ENCODE measurements at regions not wholly inside any gene's neighbourhood (a gene's known extent, or its start where the extent isn't known, plus 50 kb on each side); places are given as distances from the start of the nearest gene placed in this dataset.

DNA sequence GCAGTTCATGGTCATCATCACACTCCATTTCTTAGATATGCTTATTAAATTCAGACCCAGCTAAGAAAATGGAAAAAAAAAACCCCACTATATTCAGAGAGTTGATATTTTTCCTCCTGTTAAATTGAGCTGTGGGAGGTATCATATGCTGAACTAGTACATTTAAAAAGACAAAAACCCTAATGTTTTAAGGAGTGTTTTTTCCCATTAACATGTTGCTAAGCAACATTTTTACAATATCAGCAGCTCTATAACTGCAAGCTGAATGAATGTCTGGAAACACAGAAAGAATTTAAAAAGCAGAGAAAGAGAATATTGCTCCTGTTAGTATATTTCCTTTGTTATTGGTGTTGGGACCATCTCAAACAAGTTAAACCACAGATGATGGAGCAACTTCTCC, 265.8 kb upstream of the GRIA1 start:
- TF ChIP-seq, protein P1, sequence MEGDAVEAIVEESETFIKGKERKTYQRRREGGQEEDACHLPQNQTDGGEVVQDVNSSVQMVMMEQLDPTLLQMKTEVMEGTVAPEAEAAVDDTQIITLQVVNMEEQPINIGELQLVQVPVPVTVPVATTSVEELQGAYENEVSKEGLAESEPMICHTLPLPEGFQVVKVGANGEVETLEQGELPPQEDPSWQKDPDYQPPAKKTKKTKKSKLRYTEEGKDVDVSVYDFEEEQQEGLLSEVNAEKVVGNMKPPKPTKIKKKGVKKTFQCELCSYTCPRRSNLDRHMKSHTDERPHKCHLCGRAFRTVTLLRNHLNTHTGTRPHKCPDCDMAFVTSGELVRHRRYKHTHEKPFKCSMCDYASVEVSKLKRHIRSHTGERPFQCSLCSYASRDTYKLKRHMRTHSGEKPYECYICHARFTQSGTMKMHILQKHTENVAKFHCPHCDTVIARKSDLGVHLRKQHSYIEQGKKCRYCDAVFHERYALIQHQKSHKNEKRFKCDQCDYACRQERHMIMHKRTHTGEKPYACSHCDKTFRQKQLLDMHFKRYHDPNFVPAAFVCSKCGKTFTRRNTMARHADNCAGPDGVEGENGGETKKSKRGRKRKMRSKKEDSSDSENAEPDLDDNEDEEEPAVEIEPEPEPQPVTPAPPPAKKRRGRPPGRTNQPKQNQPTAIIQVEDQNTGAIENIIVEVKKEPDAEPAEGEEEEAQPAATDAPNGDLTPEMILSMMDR (conservative IDR thresholded peaks at IDR 0.05; ENCODE audit: low read depth, low read length): no peak
- no peak overlapping the region for H3K4me3 ChIP-seq (ENCODE audit: low read length)
- DNase-seq (ENCODE audit: low read depth): no peak

DNA sequence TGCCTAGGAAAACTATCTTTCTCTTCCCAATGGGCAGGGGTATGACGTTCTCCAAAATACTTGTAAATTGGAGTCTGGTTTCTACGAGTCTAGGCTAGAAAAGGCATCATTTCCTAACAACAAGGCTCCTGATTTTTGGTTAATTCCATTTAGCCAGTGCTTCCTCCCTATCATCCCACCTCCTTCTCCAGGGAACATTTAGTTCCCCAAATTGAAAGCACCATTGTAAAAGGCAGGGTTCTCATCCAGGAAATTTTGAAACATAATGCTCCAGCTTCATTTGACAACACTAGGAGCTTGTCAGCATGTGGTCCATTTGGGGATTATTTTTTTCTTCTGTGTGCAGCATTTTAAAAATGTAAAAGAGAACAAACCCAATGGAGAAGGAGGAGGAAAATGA, 256.5 kb upstream of the GRIA1 start:
- DNase-seq (ENCODE audit: low read depth): no peak
- TF ChIP-seq, protein P1 (conservative IDR thresholded peaks at IDR 0.05; ENCODE audit: low read depth, low read length): no peak
- H3K4me3 ChIP-seq (ENCODE audit: low read length): no peak overlapping the region

DNA sequence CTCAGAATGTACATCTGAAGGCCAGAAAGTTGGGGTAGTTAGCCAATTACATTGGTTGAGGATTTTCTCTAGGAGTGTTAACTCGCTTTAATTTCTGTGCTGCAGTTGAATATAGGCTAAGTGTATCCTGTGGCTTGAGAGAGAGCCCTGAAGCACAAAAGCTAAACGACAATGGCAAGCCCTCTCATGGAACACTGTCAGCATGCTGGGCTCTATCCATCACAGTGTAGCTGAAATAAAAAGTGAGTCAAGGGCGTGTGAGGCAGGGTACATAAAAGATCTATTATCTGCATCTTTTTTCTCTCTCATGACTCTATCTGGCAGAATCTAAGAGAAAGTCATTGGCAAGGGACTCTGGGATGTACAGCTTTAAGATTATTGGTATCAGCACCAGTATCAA, 254.2 kb upstream of the GRIA1 start:
- no peak overlapping the region for H3K4me3 ChIP-seq (ENCODE audit: low read length)
- no peak for DNase-seq (ENCODE audit: low read depth)
- TF ChIP-seq, protein P1 (conservative IDR thresholded peaks at IDR 0.05; ENCODE audit: low read depth, low read length): no peak

DNA sequence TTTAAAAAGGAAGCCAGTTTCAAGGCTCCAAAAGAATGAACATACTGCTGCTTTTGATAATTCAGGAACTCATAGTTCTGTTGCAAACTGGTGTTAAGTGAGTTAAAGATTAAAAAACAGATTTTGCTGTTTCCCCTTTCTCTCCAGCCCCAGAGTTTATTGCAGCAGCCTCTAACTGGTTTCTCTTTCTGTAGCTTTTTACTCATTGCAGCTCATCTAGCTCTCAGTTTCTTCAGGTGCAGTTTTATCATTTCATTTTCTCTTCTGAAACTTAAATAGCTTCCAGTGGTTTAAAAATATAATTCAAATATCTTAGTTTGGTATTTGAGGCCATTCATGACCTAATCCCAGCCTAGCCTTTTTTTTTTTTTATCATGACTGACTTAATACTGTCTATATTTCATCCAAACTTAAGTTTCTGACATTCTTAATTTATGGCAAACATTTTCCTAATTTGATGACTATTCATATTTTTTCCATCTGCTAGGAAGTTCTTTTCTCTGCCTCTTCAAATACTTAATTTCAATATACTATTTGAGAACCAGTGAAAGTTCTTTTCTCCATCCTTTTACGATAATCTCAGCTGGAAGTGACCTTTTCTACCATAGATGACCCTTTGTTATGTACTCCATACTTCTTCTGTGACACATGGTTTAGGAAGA, 252.7 kb upstream of the GRIA1 start:
- TF ChIP-seq, protein P1 (conservative IDR thresholded peaks at IDR 0.05; ENCODE audit: low read depth, low read length): no peak
- no peak for DNase-seq (ENCODE audit: low read depth)
- H3K4me3 ChIP-seq (ENCODE audit: low read length): no peak overlapping the region

DNA sequence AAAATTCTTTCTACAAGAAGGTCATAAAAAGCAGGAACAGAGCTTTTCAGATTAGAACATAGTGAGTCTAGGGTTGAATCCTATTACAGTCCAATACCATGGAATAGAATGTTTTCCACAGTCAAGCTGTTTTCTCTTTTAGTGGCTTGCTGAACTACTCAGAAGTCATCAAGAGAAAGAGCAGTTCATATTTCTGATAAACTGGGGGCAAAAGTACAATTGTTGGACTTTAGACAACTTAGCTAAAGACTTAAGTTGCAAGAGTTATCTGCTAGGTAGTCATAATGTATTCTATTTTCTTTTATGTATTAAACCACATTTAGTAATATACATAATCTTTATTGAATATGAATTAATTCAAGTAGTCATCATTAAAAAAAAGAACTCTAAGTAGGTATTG, 233.1 kb upstream of the GRIA1 start:
- no peak for DNase-seq (ENCODE audit: low read depth)
- no peak overlapping the region for H3K4me3 ChIP-seq (ENCODE audit: low read length)
- TF ChIP-seq, protein P1 (conservative IDR thresholded peaks at IDR 0.05; ENCODE audit: low read depth, low read length): no peak

DNA sequence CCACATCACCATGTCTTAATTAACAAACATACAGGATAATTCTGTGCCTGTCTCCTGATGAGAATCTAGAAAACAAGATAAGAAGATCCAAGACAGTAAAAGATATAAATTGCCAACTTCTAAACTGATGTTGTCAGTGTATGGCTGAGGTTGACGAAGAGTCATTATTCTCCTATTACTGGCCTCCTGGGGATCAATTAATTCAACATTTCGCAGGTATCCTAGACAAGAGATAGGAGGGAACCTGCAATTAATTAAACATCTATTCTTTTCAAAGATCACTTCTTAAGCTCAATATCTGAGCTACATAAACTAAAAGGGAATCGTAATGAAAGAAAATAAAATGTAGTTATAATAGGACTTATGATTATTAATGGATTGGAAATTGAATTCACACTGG, 232.0 kb upstream of the GRIA1 start:
- H3K4me3 ChIP-seq (ENCODE audit: low read length): no peak overlapping the region
- no peak for DNase-seq (ENCODE audit: low read depth)
- TF ChIP-seq, protein P1 (conservative IDR thresholded peaks at IDR 0.05; ENCODE audit: low read depth, low read length): no peak

DNA sequence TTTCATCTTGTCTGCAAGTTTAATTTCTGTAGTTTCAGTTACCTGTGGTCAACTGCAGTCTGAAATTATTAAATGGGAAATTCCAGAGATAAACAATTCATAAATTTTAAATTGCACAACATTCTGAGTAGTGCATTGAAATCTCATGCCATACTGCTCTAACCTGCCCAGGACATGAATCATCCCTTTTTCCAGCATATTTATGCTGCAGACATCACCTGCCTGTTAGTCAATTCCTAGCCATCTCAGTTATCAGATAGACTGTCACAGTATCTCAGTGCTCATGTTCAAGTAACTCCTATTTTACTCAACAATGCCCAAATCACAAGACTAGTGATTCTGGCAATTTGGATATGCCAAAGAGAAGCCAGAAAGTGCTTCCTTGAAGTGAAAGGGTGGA, 223.0 kb upstream of the GRIA1 start:
- H3K4me3 ChIP-seq (ENCODE audit: low read length): no peak overlapping the region
- TF ChIP-seq, protein P1 (conservative IDR thresholded peaks at IDR 0.05; ENCODE audit: low read depth, low read length): no peak
- peak; percentile 15 for DNase-seq (ENCODE audit: low read depth)
